T follicular helper cell (primary cell): ENCODE measurements at regions not wholly inside any gene's neighbourhood (a gene's known extent, or its start where the extent isn't known, plus 50 kb on each side); places are given as distances from the start of the nearest gene placed in this dataset.

Experiments used
- DNase-seq: peaks from one replicate; pipeline ENCODE4 v3.0.0-alpha.2; 2020; ENCODE audit warnings: low read depth

DNA sequence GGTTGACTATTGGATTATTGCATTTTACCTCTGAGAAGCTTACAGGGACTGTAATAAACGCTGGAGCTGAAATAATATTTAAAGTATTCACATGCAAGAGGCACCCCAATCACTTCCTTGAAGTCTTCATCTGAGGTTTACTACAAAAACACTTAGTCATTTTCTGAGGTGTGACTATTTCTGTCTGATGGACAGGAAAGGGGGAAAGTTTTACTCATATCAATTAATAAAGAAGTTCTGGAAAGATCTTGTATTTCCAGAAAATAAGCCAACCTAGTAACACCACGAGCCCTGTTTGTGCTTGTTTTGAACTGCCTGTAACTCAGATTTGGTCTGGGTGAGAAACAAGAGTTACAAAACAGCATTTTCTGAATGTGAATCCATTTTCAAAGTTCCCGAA lies 63.9 kb upstream of the PRKCQ start:
- no peak for DNase-seq

DNA sequence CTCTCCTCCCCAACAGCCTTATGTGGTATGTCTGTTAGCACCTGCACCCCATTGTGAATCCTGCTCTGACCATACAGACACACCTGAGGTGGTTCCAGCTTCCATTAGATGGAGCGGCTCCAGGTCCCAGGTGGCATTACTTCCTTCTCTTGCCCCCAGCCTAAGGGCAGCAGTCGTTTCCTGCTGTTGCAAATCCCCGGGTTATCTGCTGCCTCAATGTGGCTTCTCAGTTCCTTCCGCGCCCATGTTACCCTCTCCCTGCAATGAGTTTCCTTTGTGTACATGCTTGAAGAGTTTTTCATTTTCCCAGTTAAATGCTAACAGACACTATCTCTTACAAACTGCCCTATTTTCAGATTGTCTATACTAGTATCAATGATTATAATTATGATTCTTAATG lies 62.8 kb upstream of the PRKCQ start:
- DNase-seq = no peak

DNA sequence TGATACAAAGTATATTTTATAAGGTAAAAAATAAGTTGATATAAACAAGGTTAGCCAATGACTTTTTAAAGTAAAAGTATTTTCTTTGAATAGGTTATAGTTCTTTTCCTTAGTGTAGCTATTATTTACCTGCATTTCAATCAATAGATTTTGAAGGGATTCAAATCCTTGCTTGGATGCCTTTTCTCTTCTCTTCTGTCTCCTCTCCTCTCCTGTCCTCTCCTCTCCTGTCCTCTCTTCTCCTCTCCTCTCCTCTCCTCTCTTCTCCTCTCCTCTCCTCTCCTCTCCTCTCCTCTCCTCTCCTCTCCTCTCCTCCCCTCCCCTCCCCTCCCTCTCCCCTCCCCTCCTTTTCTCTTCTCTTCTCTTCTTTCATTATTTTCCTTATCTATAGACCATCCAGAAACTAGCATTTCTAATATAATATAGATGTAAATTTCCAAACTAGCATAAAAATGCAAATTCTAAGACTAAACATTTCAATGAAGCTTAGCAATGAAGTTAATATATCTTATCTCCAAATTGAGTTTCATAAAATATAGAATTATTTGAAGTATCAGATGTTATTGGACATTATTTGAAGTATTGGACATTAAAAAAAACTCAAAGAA lies 60.5 kb upstream of the PRKCQ start:
- DNase-seq = no peak

DNA sequence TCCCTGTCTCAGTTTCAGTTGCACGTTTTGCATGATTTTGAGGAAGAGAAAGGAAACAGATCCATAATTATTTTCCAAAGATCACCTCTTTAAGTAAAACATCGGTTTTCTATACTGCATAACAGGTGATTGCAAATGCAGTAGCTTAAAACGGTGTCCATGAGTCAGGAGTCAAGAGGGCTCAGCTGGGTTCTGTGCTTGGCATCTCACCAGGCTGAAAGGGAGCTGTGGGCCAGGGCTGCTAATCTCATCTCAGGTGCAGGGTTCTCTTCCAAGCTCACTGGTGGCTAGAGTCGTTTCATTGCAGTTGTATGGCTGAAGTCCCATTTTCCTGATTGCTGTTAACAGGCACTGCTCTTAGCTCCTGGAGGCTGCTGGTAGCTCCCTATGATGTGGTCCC lies 57.0 kb upstream of the PRKCQ start:
- no peak for DNase-seq

DNA sequence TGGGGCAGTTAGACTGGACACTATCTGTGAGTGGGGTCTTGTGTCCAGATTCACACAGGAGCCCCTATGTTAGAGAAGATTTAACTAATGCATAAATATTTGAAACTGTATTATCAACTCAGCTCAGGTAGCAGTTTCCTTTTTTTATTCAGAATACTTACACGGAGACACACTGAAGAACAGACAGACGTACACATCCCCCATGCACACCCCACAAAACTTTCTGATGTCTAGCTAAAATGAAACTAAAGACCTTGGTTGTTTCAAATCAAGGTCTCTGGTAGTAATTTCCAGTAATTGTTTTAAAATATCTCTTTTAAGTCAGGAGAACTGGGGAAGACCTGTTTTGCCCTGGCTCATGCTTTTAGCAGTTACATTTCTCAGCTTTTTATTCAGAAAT lies 55.7 kb upstream of the PRKCQ start:
- DNase-seq = no peak
